ENCODE measurements at regions not wholly inside any gene's neighbourhood (a gene's known extent, or its start where the extent isn't known, plus 50 kb on each side); places are given as distances from the start of the nearest gene placed in this dataset.

- no peak for TF ChIP-seq ARNTL (CRISPR knock-in tag; IDR thresholded peaks at IDR 0.05; ENCODE audit: borderline replicate concordance, low read depth)
- TF ChIP-seq ISL1 (CRISPR knock-in tag; IDR thresholded peaks at IDR 0.05): no peak
- no peak for TF ChIP-seq ZFP30 (CRISPR knock-in tag; IDR thresholded peaks at IDR 0.05)
- no peak for TF ChIP-seq PATZ1 (CRISPR knock-in tag; IDR thresholded peaks at IDR 0.05; ENCODE audit: borderline replicate concordance)
- no peak for TF ChIP-seq TOX (CRISPR knock-in tag; IDR thresholded peaks at IDR 0.05; ENCODE audit: borderline replicate concordance)
- no peak for TF ChIP-seq ESRRG (CRISPR knock-in tag; IDR thresholded peaks at IDR 0.05)
- no peak for TF ChIP-seq PPARA (CRISPR knock-in tag; IDR thresholded peaks at IDR 0.05; ENCODE audit: borderline replicate concordance)
- no peak for TF ChIP-seq ZNF8 (CRISPR knock-in tag; IDR thresholded peaks at IDR 0.05)
- TF ChIP-seq CSRNP3 (CRISPR knock-in tag; IDR thresholded peaks at IDR 0.05): no peak
- TF ChIP-seq TCF4 (CRISPR knock-in tag; IDR thresholded peaks at IDR 0.05; ENCODE audit: borderline replicate concordance): no peak
- TF ChIP-seq TSHZ2 (CRISPR knock-in tag; IDR thresholded peaks at IDR 0.05): no peak
- no peak for ATAC-seq
Observed at GRCh38 chr12:115482943-115483342, 794.5 kb downstream of the MED13L start.

GRCh38 chr12:115481141-115481540, 796.4 kb downstream of the MED13L start:
- no peak for TF ChIP-seq TCF4 (CRISPR knock-in tag; IDR thresholded peaks at IDR 0.05; ENCODE audit: borderline replicate concordance)
- no peak for TF ChIP-seq ESRRG (CRISPR knock-in tag; IDR thresholded peaks at IDR 0.05)
- no peak for TF ChIP-seq ZFP30 (CRISPR knock-in tag; IDR thresholded peaks at IDR 0.05)
- TF ChIP-seq ZNF8 (CRISPR knock-in tag; IDR thresholded peaks at IDR 0.05): no peak
- TF ChIP-seq ZFP3 (CRISPR knock-in tag; IDR thresholded peaks at IDR 0.05): no peak
- TF ChIP-seq ZNF70 (CRISPR knock-in tag; IDR thresholded peaks at IDR 0.05): no peak
- no peak for TF ChIP-seq TSHZ2 (CRISPR knock-in tag; IDR thresholded peaks at IDR 0.05)
- no peak for TF ChIP-seq CREB5 (CRISPR knock-in tag; IDR thresholded peaks at IDR 0.05; ENCODE audit: low read depth)
- no peak for TF ChIP-seq BACH2 (CRISPR knock-in tag; IDR thresholded peaks at IDR 0.05; ENCODE audit: borderline replicate concordance)
- TF ChIP-seq ISL1 (CRISPR knock-in tag; IDR thresholded peaks at IDR 0.05): no peak
- ATAC-seq: no peak

GRCh38 chr12:115478505-115478904, 794.5 kb upstream of the TBX3 start:
- TF ChIP-seq PPARA (CRISPR knock-in tag; IDR thresholded peaks at IDR 0.05; ENCODE audit: borderline replicate concordance): no peak
- no peak for TF ChIP-seq ZNF565 (CRISPR knock-in tag; conservative IDR thresholded peaks at IDR 0.05; ENCODE audit: low read depth)
- ATAC-seq: no peak
